ENCODE measurements at regions not wholly inside any gene's neighbourhood (a gene's known extent, or its start where the extent isn't known, plus 50 kb on each side); places are given as distances from the start of the nearest gene placed in this dataset.

DNA sequence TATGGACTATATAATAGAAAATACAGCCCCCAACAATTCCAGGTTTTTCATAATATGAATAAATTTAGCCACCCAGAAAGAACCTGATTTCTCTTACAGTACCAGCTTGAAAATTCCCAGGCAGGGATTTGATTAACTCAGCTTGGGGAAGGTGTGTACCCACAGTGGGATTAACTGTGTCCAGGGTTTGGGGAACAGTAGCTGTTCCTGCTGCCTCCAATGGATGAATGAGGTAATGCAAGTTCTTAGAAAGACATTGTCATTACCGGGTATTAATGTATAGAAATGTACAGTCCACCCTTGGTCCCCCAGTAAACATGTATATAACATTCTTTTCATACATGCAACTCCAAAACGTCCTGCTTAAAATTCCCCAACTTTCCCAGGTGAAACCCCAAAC, 115.6 kb downstream of the LRIG3 start:
- H3K27me3 ChIP-seq (ENCODE audit: control insufficient read depth, insufficient read depth, low read length): no peaks in the 10 kb centered on the region
- H3K27ac ChIP-seq (ENCODE audit: low read length): no peak overlapping the region
- no peaks in the 10 kb centered on the region for H3K4me1 ChIP-seq (ENCODE audit: control insufficient read depth, insufficient read depth, low read length)
- no CpG with 5 or more reads among the region's 2 CpGs for WGBS (ENCODE audit: insufficient coverage, insufficient read length)
- H3K36me3 ChIP-seq (ENCODE audit: control insufficient read depth, insufficient read depth, low read length): no peaks in the 10 kb centered on the region
- DNase-seq (ENCODE audit: low read depth, low spot score): no peak
- no peak overlapping the region for H3K4me3 ChIP-seq (ENCODE audit: low read length)
- H3K9me3 ChIP-seq (ENCODE audit: control insufficient read depth, insufficient read depth, low read length): no peaks in the 10 kb centered on the region

DNA sequence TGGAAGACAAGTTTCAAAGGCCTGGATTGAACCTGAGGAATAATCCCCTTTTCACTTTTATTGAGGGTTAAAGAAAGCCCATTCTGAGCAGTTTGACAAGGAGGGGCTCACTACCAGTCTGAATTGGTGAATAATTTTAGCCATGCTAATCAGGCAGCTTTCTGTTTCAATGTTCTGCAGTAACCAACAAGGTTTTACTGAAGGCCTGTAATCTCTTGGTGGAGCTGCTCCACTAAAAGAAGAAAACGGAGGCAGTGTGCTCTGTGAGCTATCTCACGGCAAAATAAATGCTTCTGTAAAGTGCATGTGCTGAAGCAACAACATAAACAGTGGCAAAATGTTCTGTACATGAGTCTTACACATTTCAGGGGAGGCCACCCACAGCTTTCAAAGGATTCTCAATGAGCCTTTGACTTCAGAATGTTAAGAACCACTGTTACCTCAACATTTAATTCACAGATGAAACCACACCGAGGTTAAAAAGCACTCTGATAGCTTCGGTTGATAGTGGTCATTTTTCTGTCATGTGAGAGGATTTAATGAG, 111.2 kb downstream of the LRIG3 start:
- DNase-seq (ENCODE audit: low read depth, low spot score): no peak
- Histone ChIP-seq H3K36me3 (ENCODE audit: control insufficient read depth, insufficient read depth, low read length) (no peaks in the 10 kb centered on the region), H3K4me1 (ENCODE audit: control insufficient read depth, insufficient read depth, low read length) (no peaks in the 10 kb centered on the region), H3K27me3 (ENCODE audit: control insufficient read depth, insufficient read depth, low read length) (no peaks in the 10 kb centered on the region), H3K9me3 (ENCODE audit: control insufficient read depth, insufficient read depth, low read length) (no peaks in the 10 kb centered on the region), H3K27ac (ENCODE audit: low read length) (no peak overlapping the region), H3K4me3 (ENCODE audit: low read length) (no peak overlapping the region)
- no CpG with 5 or more reads among the region's 4 CpGs for WGBS (ENCODE audit: insufficient coverage, insufficient read length)

DNA sequence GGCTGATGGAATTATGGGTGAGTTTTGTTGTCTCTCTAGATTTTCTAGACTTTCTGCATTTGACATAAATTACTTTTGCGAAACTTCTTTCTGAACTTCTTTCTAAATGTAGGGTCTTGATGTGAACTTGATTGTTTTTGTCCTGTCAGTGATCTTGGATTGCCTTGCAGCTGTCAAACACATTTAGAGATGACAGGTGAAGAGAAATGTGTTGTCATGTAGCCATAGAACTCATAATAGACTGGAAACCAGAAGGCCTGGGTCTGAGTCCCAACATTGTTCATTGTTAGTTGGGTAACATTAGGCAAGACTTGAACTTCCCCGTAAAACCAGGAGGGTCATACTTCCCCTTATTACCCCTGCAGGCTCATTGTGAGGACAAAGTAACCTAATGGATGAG, 109.0 kb downstream of the LRIG3 start:
- H3K27me3 ChIP-seq (ENCODE audit: control insufficient read depth, insufficient read depth, low read length): no peaks in the 10 kb centered on the region
- H3K9me3 ChIP-seq (ENCODE audit: control insufficient read depth, insufficient read depth, low read length): no peaks in the 10 kb centered on the region
- no peak overlapping the region for H3K27ac ChIP-seq (ENCODE audit: low read length)
- H3K4me1 ChIP-seq (ENCODE audit: control insufficient read depth, insufficient read depth, low read length): no peaks in the 10 kb centered on the region
- WGBS (ENCODE audit: insufficient coverage, insufficient read length): no CpG with 5 or more reads among the region's 2 CpGs
- H3K4me3 ChIP-seq (ENCODE audit: low read length): no peak overlapping the region
- no peak for DNase-seq (ENCODE audit: low read depth, low spot score)
- no peaks in the 10 kb centered on the region for H3K36me3 ChIP-seq (ENCODE audit: control insufficient read depth, insufficient read depth, low read length)

DNA sequence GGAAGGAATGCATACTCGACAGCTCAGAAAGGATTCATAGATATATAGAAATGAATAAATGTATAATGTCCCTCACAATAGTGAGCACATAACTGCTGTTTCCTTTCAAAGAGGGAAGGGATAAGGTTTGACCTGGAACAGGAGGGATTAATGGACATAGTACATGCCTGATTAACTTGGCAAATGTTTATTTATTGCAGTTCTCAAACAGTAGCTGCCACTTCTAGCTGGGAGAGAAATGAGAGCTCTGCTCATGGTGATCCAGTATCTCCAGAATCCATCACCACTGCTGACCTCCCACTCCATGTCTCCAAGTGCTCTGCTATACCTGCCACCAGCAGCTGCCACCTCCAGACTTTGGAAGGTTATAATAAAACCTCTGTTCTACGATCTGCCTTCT, 108.1 kb downstream of the LRIG3 start:
- no peaks in the 10 kb centered on the region for H3K9me3 ChIP-seq (ENCODE audit: control insufficient read depth, insufficient read depth, low read length)
- H3K27me3 ChIP-seq (ENCODE audit: control insufficient read depth, insufficient read depth, low read length): no peaks in the 10 kb centered on the region
- WGBS (ENCODE audit: insufficient coverage, insufficient read length): no CpG with 5 or more reads among the region's 2 CpGs
- no peak overlapping the region for H3K4me3 ChIP-seq (ENCODE audit: low read length)
- no peaks in the 10 kb centered on the region for H3K4me1 ChIP-seq (ENCODE audit: control insufficient read depth, insufficient read depth, low read length)
- no peaks in the 10 kb centered on the region for H3K36me3 ChIP-seq (ENCODE audit: control insufficient read depth, insufficient read depth, low read length)
- no peak overlapping the region for H3K27ac ChIP-seq (ENCODE audit: low read length)
- no peak for DNase-seq (ENCODE audit: low read depth, low spot score)

DNA sequence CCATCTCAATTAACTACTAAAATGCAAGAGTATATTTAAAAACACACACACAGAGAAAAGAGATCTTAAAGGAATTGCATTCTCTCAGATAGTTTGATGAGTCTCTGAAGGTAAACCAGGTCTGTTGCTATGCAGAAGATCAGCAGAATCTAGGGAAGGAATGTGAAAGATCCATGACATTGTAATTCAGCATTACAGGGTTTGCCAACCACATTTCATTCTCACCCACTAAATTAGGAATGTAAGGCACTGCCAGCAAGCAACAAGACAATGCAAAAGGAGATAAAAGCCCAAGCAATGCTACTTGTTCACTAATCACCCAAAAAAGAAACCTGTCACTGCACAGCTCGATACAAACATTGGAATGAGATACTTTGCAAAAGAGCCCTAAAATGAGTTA, 106.3 kb downstream of the LRIG3 start:
- no peaks in the 10 kb centered on the region for H3K4me1 ChIP-seq (ENCODE audit: control insufficient read depth, insufficient read depth, low read length)
- no peak overlapping the region for H3K4me3 ChIP-seq (ENCODE audit: low read length)
- no peaks in the 10 kb centered on the region for H3K9me3 ChIP-seq (ENCODE audit: control insufficient read depth, insufficient read depth, low read length)
- WGBS (ENCODE audit: insufficient coverage, insufficient read length): no CpG with 5 or more reads among the region's 1 CpG
- no peaks in the 10 kb centered on the region for H3K27me3 ChIP-seq (ENCODE audit: control insufficient read depth, insufficient read depth, low read length)
- DNase-seq (ENCODE audit: low read depth, low spot score): no peak
- H3K36me3 ChIP-seq (ENCODE audit: control insufficient read depth, insufficient read depth, low read length): no peaks in the 10 kb centered on the region
- H3K27ac ChIP-seq (ENCODE audit: low read length): no peak overlapping the region

DNA sequence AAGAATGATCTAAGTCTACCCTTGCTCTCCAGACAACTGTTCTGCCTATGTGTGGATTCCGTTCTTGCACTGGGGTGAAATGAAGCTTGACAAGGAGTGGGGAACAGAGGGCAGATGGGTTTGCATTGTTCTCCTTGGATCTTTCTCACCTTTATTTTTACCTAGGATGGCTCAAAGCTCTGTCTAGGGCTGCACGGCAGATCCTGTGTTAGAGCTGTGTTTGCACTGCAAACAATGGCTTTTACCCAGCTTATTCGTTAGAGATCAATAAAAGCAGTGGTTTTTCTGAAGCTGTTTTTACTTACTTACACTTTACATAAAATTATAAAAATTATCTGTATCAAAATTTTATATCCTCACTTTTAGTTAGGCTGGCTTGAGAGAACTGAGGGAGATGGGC, 105.1 kb downstream of the LRIG3 start:
- Histone ChIP-seq H3K4me1 (ENCODE audit: control insufficient read depth, insufficient read depth, low read length) (no peaks in the 10 kb centered on the region), H3K36me3 (ENCODE audit: control insufficient read depth, insufficient read depth, low read length) (no peaks in the 10 kb centered on the region), H3K27me3 (ENCODE audit: control insufficient read depth, insufficient read depth, low read length) (no peaks in the 10 kb centered on the region), H3K27ac (ENCODE audit: low read length) (no peak overlapping the region), H3K9me3 (ENCODE audit: control insufficient read depth, insufficient read depth, low read length) (no peaks in the 10 kb centered on the region), H3K4me3 (ENCODE audit: low read length) (no peak overlapping the region)
- DNase-seq (ENCODE audit: low read depth, low spot score): no peak
- WGBS (ENCODE audit: insufficient coverage, insufficient read length): no CpG with 5 or more reads among the region's 3 CpGs

DNA sequence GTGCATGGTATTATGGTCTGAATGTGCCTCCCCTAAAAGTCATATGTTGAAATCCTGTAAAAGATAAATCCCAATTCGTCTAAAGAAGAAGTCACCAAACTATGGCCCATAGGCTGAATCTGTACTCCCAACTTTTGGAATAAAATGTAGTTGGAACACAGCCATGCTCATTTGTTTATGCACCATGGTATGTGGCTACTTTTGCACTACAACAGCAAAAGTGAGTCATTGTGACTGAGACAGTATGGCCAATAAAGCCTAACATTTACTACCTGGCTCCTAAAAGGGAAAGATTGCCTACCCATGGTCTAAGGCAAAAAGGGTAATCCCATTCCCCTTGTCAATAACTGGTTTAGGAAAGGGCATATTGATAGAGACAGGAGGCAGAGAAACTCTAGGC, 101.8 kb downstream of the LRIG3 start:
- DNase-seq (ENCODE audit: low read depth, low spot score): no peak
- Histone ChIP-seq H3K9me3 (ENCODE audit: control insufficient read depth, insufficient read depth, low read length) (no peaks in the 10 kb centered on the region), H3K27me3 (ENCODE audit: control insufficient read depth, insufficient read depth, low read length) (no peaks in the 10 kb centered on the region), H3K4me1 (ENCODE audit: control insufficient read depth, insufficient read depth, low read length) (no peaks in the 10 kb centered on the region), H3K4me3 (ENCODE audit: low read length) (no peak overlapping the region), H3K27ac (ENCODE audit: low read length) (no peak overlapping the region), H3K36me3 (ENCODE audit: control insufficient read depth, insufficient read depth, low read length) (no peaks in the 10 kb centered on the region)
- WGBS (ENCODE audit: insufficient coverage, insufficient read length): no CpG with 5 or more reads among the region's 1 CpG

DNA sequence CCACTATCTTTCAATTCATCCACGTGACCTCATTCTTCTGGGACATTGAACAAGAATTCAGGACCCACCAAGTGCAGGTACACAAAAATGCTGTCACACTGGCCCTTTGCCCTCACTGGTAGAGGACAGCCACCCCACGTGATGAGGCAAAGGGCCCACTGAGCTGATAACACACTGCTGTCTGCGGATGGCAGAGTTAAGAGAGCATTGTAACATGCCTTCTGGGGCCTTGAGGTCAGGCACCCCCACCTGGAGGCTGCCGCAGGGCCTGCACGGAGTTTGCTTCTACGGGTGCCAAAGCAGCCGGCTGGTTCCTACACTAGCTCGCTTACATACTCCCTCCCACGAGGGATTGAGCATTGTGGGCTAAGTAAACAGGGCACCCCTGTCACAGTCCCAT, 101.0 kb downstream of the LRIG3 start:
- Histone ChIP-seq H3K9me3 (ENCODE audit: control insufficient read depth, insufficient read depth, low read length) (no peaks in the 10 kb centered on the region), H3K27ac (ENCODE audit: low read length) (no peak overlapping the region), H3K4me1 (ENCODE audit: control insufficient read depth, insufficient read depth, low read length) (no peaks in the 10 kb centered on the region), H3K4me3 (ENCODE audit: low read length) (no peak overlapping the region), H3K27me3 (ENCODE audit: control insufficient read depth, insufficient read depth, low read length) (no peaks in the 10 kb centered on the region), H3K36me3 (ENCODE audit: control insufficient read depth, insufficient read depth, low read length) (no peaks in the 10 kb centered on the region)
- no CpG with 5 or more reads among the region's 9 CpGs for WGBS (ENCODE audit: insufficient coverage, insufficient read length)
- DNase-seq (ENCODE audit: low read depth, low spot score): no peak

DNA sequence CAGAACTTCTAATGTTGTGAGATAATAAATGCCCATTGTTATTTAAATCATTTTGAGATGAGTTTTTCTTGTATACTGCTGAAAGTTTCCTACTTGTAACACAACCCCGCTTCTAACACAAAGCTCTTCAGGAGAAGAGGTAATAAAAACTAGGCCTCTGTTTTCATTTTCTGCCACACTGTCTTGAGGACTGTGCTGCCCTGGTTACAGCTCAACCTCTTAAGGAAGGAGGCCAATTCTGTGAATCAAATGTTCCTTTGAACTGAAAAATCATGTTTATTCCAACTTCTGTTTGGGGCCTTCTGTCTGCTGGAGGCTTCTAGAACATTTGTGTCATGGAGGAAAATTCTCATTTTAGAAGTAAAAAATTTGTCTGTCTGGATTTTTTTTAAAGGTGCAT, 100.3 kb downstream of the LRIG3 start:
- no peak for DNase-seq (ENCODE audit: low read depth, low spot score)
- Histone ChIP-seq H3K4me1 (ENCODE audit: control insufficient read depth, insufficient read depth, low read length) (no peaks in the 10 kb centered on the region), H3K36me3 (ENCODE audit: control insufficient read depth, insufficient read depth, low read length) (no peaks in the 10 kb centered on the region), H3K27me3 (ENCODE audit: control insufficient read depth, insufficient read depth, low read length) (no peaks in the 10 kb centered on the region), H3K27ac (ENCODE audit: low read length) (no peak overlapping the region), H3K4me3 (ENCODE audit: low read length) (no peak overlapping the region), H3K9me3 (ENCODE audit: control insufficient read depth, insufficient read depth, low read length) (no peaks in the 10 kb centered on the region)
- WGBS (ENCODE audit: insufficient coverage, insufficient read length): no CpG with 5 or more reads among the region's 1 CpG
